ENCODE measurements at regions not wholly inside any gene's neighbourhood (a gene's known extent, or its start where the extent isn't known, plus 50 kb on each side); places are given as distances from the start of the nearest gene placed in this dataset.
"Not testable (repeated sequence)": the region's sequence is repeated elsewhere in the genome, so short reads cannot be mapped to it uniquely, and the experiment has no call there.

DNA sequence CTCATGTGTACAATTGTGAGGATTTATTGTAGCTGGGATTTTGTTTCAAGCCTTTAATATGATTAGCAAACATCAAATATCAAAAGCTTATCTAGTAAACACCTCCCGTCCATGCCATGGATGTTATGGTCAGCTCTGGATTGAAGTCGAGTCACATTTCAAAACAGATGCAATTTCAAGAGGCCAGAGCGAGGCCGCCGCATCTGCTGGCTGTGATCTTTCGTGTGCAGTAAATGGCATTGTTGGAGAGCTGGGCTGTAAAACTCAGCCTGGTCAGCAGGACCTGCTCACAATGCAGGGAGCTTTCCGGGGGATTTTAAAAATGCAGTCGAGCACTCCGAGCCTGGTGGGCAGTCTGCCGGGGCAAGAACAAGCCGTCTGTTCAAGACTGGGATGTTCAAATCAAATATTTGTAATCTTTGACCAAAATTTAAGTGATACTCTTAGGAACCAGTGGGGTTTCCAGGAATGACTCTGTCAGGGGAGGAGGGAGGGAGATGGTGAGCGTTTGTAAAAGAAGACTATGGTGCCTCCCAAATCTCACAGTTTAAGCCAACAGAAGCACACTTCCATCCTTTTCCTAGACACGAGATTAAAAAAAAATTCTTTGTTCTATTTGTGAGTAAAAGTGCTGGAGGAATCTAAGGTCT, 97.6 kb downstream of the MYCN start:
- DNase-seq (ENCODE audit: low read depth in 2 of 2), result no peak

DNA sequence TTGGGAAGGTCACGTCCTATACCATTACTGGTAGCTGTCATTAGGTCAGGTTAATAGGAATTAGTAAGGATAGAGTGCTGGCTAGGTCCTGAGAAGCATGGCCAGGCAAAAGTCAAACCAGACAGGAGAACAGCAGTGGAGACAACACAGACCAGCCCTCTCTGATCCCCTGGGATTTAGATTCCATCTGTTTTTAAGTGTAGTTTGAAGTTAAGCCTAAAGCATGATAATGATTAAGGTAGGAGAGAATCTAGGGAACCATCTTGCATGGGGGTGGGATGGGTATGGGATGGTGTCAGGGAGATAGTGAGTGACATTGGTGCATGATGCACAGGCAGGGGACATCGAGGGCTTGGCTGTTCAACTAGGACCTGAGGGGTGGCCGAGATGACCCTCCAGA, 96.6 kb downstream of the MYCN start:
- DNase-seq (ENCODE audit: low read depth in 2 of 2), result no peak

DNA sequence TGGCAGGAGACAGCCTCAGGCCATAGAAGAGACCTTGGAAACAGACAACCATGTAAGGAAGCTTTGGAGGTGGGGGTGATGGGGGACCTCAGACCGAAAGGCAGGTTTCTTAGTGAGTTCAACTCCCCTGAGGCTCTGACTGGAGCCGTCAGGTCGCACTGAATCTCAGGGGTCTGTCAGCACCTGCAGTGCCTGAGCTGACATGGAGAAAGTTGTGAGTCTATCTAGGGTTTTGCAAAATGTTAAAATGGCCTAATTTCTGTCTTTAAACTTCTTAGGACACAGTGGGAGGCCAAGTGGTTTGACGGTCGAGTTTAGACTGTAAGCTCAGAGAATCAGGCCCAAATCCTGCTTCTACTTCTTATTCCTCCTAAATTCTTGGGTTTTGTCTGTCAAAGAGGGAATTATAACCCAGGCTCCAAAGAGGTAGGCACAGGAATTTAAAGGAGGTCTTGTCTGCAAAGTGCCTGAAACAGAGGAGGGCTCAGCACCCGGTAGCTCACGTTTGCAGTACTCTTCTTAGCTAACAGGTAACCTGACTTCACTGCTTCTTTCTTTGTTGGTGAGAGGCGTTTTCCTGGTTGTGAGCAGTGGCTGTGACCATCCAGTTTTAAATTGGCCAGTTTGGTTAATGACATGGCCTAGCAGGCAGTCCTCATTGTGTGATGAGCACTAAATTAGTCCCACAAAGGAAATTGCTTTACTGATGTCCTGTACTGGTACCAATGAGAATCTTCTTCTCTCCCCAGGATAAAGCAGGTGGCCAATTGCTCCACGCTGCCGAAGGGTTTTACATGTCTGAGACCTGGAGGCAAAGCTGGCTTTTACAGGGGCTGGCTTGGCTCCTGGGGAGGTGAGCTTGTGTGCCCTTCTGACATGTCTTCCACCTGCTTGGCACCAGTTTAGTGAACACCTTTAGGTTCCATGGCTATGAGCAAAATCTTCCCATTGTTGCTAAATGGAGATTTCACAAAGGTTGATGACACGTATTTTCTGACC, 95.7 kb downstream of the MYCN start:
- no peak for DNase-seq (ENCODE audit: low read depth in 2 of 2)

GRCh38 chr2:16034975-16035746, 94.8 kb downstream of the MYCN start:
- DNase-seq (ENCODE audit: low read depth in 2 of 2), result no peak

GRCh38 chr2:16034151-16034974, 94.0 kb downstream of the MYCN start:
- no peak for DNase-seq (ENCODE audit: low read depth in 2 of 2)

GRCh38 chr2:16033032-16033293, 92.6 kb downstream of the MYCN start:
- no peak for DNase-seq (ENCODE audit: low read depth in 2 of 2)

- no peak for DNase-seq (ENCODE audit: low read depth in 2 of 2)
Observed at GRCh38 chr2:16032282-16033031, 92.1 kb downstream of the MYCN start.

GRCh38 chr2:16031848-16032159, 91.5 kb downstream of the MYCN start:
- DNase-seq (ENCODE audit: low read depth in 2 of 2), result no peak

DNA sequence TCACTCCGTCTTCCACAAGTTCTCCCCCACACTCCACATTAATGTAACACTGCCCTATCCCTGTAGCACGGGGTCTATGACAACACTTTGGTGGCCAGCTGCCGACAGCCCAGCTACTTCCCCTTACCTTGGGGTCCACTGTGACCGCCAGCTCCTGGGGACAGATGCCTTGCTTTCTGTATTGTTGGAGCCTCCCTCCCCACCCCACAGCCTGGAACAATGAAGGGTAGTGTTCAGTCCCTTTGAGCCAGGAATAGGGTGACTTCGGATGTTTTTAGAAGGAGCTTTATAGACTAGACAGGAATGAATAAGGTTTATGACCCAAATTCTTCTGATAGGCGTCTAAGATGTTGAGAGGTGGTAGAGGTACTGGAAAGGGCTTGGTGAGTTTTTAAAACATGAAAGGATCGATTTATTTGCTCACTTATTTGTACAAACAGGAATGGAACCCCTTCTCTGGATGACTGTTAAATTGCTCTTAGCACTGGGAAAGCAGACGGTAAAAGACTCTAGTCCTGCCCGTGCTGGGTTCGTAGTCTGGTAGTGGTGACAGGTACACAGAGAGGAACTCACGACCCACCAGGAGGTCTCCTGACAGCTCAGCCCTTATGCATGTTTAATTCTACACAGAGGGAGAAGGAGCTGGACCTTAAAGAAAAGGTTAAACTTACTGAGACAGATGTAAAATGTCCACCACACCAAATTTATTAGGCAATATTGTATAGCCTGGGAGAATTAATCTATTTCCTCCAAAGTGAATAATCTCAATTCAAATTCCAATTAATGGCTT, 90.9 kb downstream of the MYCN start:
- DNase-seq (ENCODE audit: low read depth in 2 of 2), result no peak

GRCh38 chr2:16030206-16031057, 90.1 kb downstream of the MYCN start:
- no peak for DNase-seq (ENCODE audit: low read depth in 2 of 2)

DNA sequence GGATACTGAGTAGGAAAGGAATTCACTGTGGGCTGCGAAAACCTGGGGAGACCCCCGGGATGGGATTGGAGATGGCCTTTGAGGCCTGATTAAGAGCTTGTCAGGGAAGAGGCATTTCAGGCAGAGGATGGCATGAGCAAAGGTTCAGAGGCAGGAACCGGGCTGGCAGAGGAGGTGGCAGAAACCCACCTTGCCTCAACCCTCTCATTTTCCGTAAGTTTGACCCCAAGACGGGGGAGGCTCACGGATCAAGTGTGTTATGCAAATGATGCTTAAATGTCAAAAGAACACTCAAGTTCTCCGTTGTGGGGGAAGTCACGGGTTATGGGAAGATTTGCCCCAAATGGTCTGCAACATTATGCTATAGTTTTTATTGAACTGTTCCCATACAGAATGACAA, 88.3 kb downstream of the MYCN start:
- no peak for DNase-seq (ENCODE audit: low read depth in 2 of 2)

- no peak for DNase-seq (ENCODE audit: low read depth in 2 of 2)
Observed at GRCh38 chr2:16026816-16027501, 86.6 kb downstream of the MYCN start.

- DNase-seq (ENCODE audit: low read depth in 2 of 2), result no peak
Observed at GRCh38 chr2:16025876-16026640, 85.7 kb downstream of the MYCN start.

GRCh38 chr2:16025211-16025875, 85.0 kb downstream of the MYCN start:
- DNase-seq (ENCODE audit: low read depth in 2 of 2), result no peak

DNA sequence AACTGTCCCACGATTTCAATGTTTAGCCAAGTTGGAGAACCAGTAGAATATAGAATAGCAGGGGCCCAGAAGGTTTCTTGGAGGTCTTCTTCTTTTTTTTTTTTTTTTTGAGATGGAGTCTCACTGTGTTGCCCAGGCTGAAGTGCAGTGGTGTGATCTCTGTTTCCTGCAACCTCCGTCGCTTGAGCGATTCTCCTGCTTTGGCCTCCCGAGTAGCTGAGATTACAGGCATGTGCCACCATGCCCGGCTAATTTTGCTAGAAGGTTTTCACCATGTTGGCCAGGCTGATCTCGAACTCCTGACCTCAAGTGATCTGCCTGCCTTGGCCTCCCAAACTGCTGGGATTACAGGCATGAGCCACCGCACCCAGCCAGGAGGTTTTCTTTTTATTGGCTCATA, 84.3 kb downstream of the MYCN start:
- DNase-seq (ENCODE audit: low read depth in 2 of 2), result not testable (repeated sequence)

- DNase-seq (ENCODE audit: low read depth in 2 of 2), result no peak
Observed at GRCh38 chr2:16023506-16024360, 83.4 kb downstream of the MYCN start.

All from stimulated activated CD4-positive, alpha-beta T cell treated with anti-CD3 and anti-CD28 coated beads, Interleukin-12 subunit alpha, Interleukin-12 subunit beta, amount 100 ng/mL, for 24 hours (primary cell).